NAMALWA (cell line): ENCODE measurements at regions not wholly inside any gene's neighbourhood (a gene's known extent, or its start where the extent isn't known, plus 50 kb on each side); places are given as distances from the start of the nearest gene placed in this dataset.
"Not testable (repeated sequence)": the region's sequence is repeated elsewhere in the genome, so short reads cannot be mapped to it uniquely, and the experiment has no call there.

Experiments
- DNase-seq: peaks from one replicate; pipeline ENCODE4 v3.0.0-alpha.2; 2015; ENCODE audit warnings: low spot score

- DNase-seq: no peak
Observed at GRCh38 chrX:122566401-122566800, 617.7 kb upstream of the GRIA3 start.

DNA sequence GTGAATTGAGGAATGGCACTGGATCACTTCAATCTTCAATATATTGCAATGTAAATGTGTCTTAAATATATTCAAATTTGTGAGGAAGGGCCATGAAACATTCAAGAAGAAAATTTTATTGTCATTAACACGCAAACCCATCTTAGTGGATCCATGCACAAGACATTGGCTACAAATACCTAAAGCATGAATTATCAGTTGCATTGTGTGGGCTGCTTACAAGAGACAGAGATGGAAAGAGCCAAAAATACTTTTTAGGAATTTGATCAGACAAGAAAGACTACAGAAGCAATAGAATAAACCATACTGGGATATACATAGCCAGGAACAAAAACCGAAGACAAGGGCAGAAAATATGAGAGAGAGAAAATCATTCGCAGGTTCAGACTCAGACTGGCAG, 616.2 kb upstream of the GRIA3 start:
- no peak for DNase-seq

GRCh38 chrX:122572461-122572860, 611.6 kb upstream of the GRIA3 start:
- no peak for DNase-seq

GRCh38 chrX:122579036-122579435, 605.0 kb upstream of the GRIA3 start:
- DNase-seq: no peak

- no peak for DNase-seq
Observed at GRCh38 chrX:122579526-122579925, 604.6 kb upstream of the GRIA3 start.

- DNase-seq: no peak
Observed at GRCh38 chrX:122582280-122582974, 601.7 kb upstream of the GRIA3 start.

GRCh38 chrX:122582975-122583305, 601.1 kb upstream of the GRIA3 start:
- DNase-seq: no peak

DNA sequence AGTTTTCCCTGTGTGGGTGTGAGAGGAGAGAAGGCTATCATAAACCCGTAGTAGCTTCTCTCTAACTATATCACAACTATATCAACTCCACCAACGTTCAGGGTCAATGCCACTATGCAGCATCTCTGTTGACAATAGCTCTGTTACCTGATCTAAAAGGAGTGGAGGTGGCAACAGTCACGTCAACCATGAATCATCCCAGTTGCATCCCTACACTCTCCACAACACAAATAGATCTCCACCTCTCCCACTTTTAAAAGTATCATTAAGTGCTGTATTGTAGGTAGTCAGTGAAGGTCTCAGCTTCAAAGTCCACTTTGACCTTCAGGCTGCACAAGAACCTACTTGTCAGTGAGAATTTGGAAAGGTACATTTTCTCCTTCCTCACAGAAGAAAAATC, 600.5 kb upstream of the GRIA3 start:
- no peak for DNase-seq

DNA sequence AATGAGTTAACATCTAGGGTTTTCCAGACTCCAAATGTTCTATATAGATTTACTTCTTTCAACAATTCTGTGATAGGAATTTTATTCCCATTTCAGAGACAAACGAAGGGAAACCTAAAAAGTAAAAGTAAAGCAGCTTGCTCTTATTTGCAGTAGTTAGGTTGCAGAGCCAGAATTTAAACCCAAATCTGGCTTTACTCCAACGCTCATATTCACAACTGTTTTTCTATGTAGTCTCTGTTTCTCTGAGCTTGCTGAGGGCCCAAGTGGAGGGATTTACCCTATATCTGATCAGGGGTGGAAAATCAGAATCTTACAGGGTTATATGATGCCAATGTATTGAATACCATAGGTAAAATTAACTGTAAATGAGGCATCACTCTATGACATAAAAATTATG, 599.1 kb upstream of the GRIA3 start:
- no peak for DNase-seq

- DNase-seq: no peak
Observed at GRCh38 chrX:122586831-122587230, 597.2 kb upstream of the GRIA3 start.

DNA sequence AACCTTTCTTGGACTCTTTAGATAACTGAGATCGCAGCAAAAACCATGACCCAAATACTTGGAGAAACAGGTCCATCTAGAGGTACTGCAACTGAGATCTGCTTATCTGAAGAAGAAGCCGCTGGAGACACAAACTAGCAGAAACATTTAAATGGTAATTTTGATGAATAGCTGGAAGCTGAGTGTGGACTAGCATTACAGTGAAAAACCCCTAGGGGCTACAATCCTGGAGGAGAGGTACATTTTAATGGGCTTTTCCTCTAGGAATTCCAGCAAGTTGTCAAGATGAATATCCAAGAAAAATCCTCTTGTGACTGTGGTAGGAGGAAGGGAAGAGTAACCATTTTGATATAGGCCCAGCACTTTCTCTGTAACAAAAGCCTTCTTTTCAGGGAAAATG, 592.5 kb upstream of the GRIA3 start:
- DNase-seq: no peak

DNA sequence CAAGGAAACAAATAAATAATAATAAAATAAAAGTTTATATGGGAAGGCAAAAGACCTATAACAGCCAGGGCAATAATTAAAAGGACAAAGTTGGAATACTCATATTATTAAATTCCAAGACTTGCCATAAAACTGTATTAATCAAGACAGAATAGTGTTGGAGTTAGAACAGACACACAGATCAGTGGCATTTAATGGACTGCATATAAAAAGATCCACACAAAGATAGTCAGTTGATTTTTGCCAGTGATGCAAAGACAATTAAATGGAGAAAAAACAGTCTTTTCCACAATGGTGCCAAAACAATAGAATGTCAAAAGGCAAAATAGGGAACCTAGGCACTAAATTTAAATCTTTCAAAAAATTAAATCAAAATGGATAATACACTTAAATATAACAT, 587.1 kb upstream of the GRIA3 start:
- no peak for DNase-seq

DNA sequence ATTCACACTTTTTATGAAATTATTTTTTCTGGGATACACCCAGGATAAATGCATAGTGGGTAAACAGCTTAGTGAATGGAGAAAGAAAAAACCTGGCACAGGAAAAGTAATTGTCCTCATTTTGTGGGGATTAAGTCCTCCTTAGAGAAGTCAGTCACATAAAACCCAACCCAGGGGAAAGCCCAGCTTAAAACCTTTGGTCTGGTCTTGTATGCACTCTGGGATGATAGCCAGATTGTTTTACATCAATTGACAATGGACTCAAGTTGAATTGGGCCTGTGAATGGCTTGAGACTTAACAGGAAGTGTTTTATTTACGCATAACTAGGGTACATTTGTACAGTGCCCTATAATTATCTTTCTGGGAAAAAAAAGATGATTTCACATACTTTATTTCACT, 561.3 kb upstream of the GRIA3 start:
- no peak for DNase-seq

GRCh38 chrX:122625239-122625638, 558.8 kb upstream of the GRIA3 start:
- no peak for DNase-seq

GRCh38 chrX:122625821-122626220, 558.3 kb upstream of the GRIA3 start:
- DNase-seq: no peak

DNA sequence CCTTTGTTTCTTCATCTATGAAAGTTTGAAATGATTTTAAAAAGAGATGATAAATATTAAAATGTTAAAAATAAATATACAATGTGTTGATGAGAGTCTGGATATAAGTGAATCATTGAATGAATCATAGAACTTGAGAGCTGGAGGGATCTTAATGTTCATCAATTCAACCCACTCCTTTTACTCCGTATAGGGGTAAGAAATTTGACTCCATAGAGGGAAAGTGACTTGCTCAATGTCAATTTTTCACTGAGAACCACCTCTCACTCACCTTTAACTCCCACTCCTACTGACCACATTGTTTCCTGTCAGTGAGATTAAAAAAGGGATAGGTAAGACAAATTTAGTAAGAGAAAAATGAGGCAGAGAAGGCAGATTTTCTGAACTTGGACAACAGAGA, 557.2 kb upstream of the GRIA3 start:
- DNase-seq: no peak

- no peak for DNase-seq
Observed at GRCh38 chrX:122641136-122641535, 542.9 kb upstream of the GRIA3 start.

DNA sequence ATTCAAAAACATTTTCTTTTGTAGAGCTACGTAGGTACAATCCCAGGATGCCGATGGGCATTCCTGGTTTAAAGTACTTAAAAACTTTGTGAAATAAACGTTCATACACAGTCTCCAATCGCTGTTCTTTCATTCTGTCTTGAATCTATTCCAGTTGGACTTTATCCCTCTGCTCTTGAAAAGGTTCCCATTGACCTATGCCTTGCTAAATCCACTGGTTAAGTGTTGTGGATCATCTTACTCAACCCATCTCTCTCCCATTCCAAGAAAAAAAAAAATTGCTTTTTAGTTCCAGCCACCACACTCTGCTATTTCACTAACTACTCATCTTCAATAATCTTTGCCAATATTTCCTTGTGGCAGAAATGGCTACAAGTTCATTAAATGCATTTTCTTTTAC, 542.3 kb upstream of the GRIA3 start:
- DNase-seq: no peak

- DNase-seq: not testable (repeated sequence)
Observed at GRCh38 chrX:122655256-122655655, 528.8 kb upstream of the GRIA3 start.

DNA sequence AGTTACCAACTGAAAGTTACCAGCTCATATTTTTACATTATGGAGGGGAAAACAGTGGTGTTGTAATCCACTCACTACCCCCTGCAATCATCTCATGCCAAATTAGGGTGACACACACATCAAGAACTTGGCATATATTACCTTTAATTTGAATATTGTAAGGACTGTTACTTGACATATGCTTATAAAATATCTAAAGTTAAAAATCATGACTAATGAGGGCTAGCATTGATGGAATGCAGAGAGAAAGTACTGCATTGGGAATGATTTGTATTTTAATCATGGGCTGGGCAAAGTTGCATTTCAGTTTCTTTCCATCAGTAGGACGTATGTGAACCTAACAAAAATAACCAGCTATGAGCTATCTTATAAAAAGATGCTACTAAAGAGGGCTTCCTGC, 517.5 kb upstream of the GRIA3 start:
- DNase-seq: no peak

- DNase-seq: no peak
Observed at GRCh38 chrX:122667667-122668066, 516.4 kb upstream of the GRIA3 start.

- no peak for DNase-seq
Observed at GRCh38 chrX:122703762-122704161, 480.3 kb upstream of the GRIA3 start.

DNA sequence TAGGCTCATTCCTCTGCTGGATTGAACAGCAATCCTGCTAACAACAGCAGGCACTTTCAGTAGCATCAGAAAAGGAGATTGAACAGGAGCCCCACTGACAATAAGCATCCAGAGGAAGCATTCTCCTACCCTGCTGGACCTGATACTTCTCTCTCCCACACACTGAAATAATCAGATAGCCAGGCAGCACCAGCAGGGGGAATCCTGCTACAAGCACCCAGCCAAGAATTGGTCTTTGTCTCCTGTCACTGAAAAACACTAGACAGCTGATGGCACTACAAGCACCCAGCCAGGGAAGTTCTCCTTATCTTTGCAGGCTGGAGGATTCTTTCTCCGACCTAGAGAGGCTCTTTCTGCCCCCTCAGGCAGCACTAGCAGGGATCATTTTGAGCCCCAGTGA, 444.3 kb upstream of the GRIA3 start:
- DNase-seq: no peak

- no peak for DNase-seq
Observed at GRCh38 chrX:122770581-122770980, 413.5 kb upstream of the GRIA3 start.

- no peak for DNase-seq
Observed at GRCh38 chrX:122771933-122772332, 412.1 kb upstream of the GRIA3 start.
